DOHH2 (cell line): ENCODE measurements at regions not wholly inside any gene's neighbourhood (a gene's known extent, or its start where the extent isn't known, plus 50 kb on each side); places are given as distances from the start of the nearest gene placed in this dataset.

Experiments used
- H3F3A ChIP-seq: fragments of 200-600 bp; sonication (generic), shearing (Covaris generic); 2 replicates; pipeline ENCODE4 v1.6.0; 2016; ENCODE audit warnings: antibody characterized with exemption, mild to moderate bottlenecking; ENCODE audit not compliant: control insufficient read depth, insufficient read depth
- H3K27ac ChIP-seq: fragments of 200-600 bp; sonication (generic); 2 replicates; pipeline ENCODE4 v1.5.1; 2014; ENCODE audit warnings: low read depth, mild to moderate bottlenecking, low read length, moderate library complexity
- H3K27me3 ChIP-seq: fragments of 200-600 bp; sonication (generic); 2 replicates; pipeline ENCODE4 v1.6.1; 2014; ENCODE audit warnings: mild to moderate bottlenecking, low read length, mixed read lengths; ENCODE audit not compliant: control insufficient read depth
- H3K36me3 ChIP-seq: fragments of 200-600 bp; sonication (generic); 2 replicates; pipeline ENCODE4 v1.6.1; 2014; ENCODE audit warnings: mild to moderate bottlenecking, low read length, moderate library complexity, mixed read lengths; ENCODE audit not compliant: control insufficient read depth
- H3K4me1 ChIP-seq: fragments of 200-600 bp; sonication (generic); 2 replicates; pipeline ENCODE4 v1.6.1; 2014; ENCODE audit warnings: mild to moderate bottlenecking, low read length, mixed read lengths; ENCODE audit not compliant: control insufficient read depth
- H3K4me2 ChIP-seq: fragments of 200-600 bp; sonication (generic); 2 replicates; pipeline ENCODE4 v1.6.0; 2014; ENCODE audit warnings: mild to moderate bottlenecking, low read length, moderate library complexity
- H3K4me3 ChIP-seq: fragments of 200-600 bp; sonication (generic); 2 replicates; pipeline ENCODE4 v1.5.1; 2014; ENCODE audit warnings: mild to moderate bottlenecking, low read length, mixed read lengths
- H3K79me2 ChIP-seq: fragments of 200-600 bp; sonication (generic); 2 replicates; pipeline ENCODE4 v1.6.1; 2014; ENCODE audit warnings: mild to moderate bottlenecking, low read length, mixed read lengths; ENCODE audit not compliant: control insufficient read depth
- H3K9me2 ChIP-seq: fragments of 200-600 bp; sonication (generic); replicated peaks from 2 replicates; pipeline ENCODE4 v1.6.1; 2014; ENCODE audit warnings: mild to moderate bottlenecking, low read length, mixed read lengths; ENCODE audit not compliant: control insufficient read depth
- H3K9me3 ChIP-seq: fragments of 200-600 bp; sonication (generic); 2 replicates; pipeline ENCODE4 v1.6.1; 2014; ENCODE audit warnings: antibody characterized with exemption, low read length, mixed read lengths; ENCODE audit not compliant: control insufficient read depth, insufficient read depth
- H4K20me1 ChIP-seq: fragments of 200-600 bp; sonication (generic); 2 replicates; pipeline ENCODE4 v1.6.0; 2014; ENCODE audit warnings: low read depth, mild to moderate bottlenecking, antibody characterized with exemption, low read length, moderate library complexity; ENCODE audit not compliant: control insufficient read depth, insufficient read depth
- EZH2phosphoT487 ChIP-seq: fragments of 200-600 bp; sonication (generic); IDR thresholded peaks from 2 replicates; pipeline ENCODE4 v1.6.1; 2017; ENCODE audit warnings: borderline replicate concordance, mild to moderate bottlenecking, antibody characterized with exemption, low read length, moderate library complexity, mixed read lengths
- TF ChIP-seq, protein P1 (sequence below): fragments of 200-600 bp; sonication (generic); IDR thresholded peaks from one replicate; pipeline ENCODE4 v1.5.1; 2014; ENCODE audit warnings: antibody characterized with exemption, mild to moderate bottlenecking, low read depth, low read length; ENCODE audit not compliant: poor library complexity, severe bottlenecking

DNA sequence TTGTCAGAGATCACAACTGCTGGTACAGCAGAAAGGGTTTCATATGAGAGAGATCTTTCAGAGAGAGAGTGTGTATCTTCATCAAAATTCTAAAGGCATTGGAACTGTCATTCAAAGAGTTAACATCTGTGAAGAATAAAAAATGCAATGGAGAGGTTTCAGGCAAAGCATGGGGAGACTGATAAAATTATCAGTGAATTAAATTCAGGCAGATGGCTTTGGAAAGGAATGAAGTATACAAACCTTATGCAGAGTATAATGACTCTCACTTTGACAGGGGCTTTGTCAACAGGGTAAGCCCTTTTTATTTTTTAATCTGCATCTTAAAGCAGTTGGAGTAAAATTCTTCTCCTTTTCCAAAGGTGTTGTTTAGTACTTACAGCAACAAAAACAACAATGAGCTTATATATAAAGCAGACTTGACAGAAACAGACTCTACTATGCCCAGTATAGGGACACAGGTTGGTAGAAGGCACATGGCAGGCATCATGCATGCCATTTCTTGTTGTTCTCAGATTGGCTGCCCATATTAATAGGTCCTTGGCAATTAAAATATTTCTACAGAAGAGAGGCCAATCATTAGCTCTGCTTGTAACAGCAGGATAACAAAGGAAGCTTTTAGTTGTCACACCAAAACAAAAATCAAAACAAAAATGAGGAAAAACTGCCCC is 54.9 kb upstream of the NXPH1 start:
- TF ChIP-seq, protein P1, sequence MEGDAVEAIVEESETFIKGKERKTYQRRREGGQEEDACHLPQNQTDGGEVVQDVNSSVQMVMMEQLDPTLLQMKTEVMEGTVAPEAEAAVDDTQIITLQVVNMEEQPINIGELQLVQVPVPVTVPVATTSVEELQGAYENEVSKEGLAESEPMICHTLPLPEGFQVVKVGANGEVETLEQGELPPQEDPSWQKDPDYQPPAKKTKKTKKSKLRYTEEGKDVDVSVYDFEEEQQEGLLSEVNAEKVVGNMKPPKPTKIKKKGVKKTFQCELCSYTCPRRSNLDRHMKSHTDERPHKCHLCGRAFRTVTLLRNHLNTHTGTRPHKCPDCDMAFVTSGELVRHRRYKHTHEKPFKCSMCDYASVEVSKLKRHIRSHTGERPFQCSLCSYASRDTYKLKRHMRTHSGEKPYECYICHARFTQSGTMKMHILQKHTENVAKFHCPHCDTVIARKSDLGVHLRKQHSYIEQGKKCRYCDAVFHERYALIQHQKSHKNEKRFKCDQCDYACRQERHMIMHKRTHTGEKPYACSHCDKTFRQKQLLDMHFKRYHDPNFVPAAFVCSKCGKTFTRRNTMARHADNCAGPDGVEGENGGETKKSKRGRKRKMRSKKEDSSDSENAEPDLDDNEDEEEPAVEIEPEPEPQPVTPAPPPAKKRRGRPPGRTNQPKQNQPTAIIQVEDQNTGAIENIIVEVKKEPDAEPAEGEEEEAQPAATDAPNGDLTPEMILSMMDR: no peak
- TF ChIP-seq EZH2phosphoT487: no peak
- Histone ChIP-seq H3K27ac (no peak overlapping the region), H3K27me3 (no peaks in the 10 kb centered on the region), H3K79me2 (no peaks in the 10 kb centered on the region), H3K4me2 (no peak overlapping the region), H3K4me1 (no peaks in the 10 kb centered on the region), H3K4me3 (no peak overlapping the region), H3K36me3 (no peaks in the 10 kb centered on the region), H4K20me1 (no peaks in the 10 kb centered on the region), H3K9me3 (no peaks in the 10 kb centered on the region), H3K9me2 (no peaks in the 10 kb centered on the region; the same call in none of the 2 replicates), H3F3A (no peaks in the 10 kb centered on the region)

DNA sequence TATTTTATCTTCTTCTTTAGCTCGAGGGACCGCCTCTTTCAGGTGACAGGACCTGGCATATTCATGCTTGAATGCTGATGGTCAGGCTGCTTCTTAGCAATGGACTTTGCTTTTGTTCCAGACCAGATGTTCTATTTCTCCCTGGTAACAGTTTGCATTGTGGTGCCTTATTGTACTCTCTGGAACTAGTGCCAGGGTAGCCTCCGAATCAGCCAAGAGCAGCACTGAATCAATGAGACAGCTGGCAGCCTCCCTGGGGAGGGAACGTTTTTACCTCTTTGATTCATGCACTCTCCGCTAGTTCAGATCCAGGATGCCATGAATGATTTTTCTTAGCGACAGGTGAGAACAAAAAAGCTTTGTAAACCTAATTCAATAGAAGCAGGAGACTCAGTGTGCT is 54.1 kb upstream of the NXPH1 start:
- Histone ChIP-seq H3K27ac (no peak overlapping the region), H3K9me3 (no peaks in the 10 kb centered on the region), H3K27me3 (no peaks in the 10 kb centered on the region), H3K79me2 (no peaks in the 10 kb centered on the region), H3K36me3 (no peaks in the 10 kb centered on the region), H3K4me1 (no peaks in the 10 kb centered on the region), H3K4me2 (no peak overlapping the region), H3K4me3 (no peak overlapping the region), H4K20me1 (no peaks in the 10 kb centered on the region), H3F3A (no peaks in the 10 kb centered on the region), H3K9me2 (no peaks in the 10 kb centered on the region; the same call in none of the 2 replicates)
- TF ChIP-seq, protein P1: no peak
- TF ChIP-seq EZH2phosphoT487: no peak

DNA sequence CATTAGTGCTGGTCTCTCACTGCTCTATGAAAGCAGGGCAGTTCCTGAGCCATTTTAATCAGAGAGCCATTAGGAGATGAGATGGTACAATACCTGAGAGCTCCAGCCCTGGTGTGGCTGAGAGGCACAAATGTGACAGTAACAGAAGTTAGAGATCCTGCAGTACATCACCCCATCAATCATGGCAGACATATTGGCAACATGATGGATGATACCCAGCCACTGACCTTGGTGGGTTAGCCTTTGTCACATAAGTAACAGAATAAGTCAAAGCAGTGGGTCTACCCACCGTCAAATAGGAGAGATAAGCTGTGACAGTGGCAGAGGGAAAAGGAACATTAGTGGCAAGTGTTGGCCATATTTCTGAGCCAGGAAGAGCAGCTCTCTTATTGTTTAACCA is 53.3 kb upstream of the NXPH1 start:
- H4K20me1 ChIP-seq: no peaks in the 10 kb centered on the region
- no peak overlapping the region for H3K4me3 ChIP-seq
- no peaks in the 10 kb centered on the region for H3K36me3 ChIP-seq
- H3F3A ChIP-seq: no peaks in the 10 kb centered on the region
- no peaks in the 10 kb centered on the region for H3K27me3 ChIP-seq
- H3K27ac ChIP-seq: no peak overlapping the region
- H3K4me2 ChIP-seq: no peak overlapping the region
- no peaks in the 10 kb centered on the region for H3K9me3 ChIP-seq
- TF ChIP-seq EZH2phosphoT487: no peak
- TF ChIP-seq, protein P1: no peak
- H3K79me2 ChIP-seq: no peaks in the 10 kb centered on the region
- no peaks in the 10 kb centered on the region; the same call in none of the 2 replicates for H3K9me2 ChIP-seq
- no peaks in the 10 kb centered on the region for H3K4me1 ChIP-seq
